A673 (cell line): ENCODE measurements at regions not wholly inside any gene's neighbourhood (a gene's known extent, or its start where the extent isn't known, plus 50 kb on each side); places are given as distances from the start of the nearest gene placed in this dataset.
"Not testable (repeated sequence)": the region's sequence is repeated elsewhere in the genome, so short reads cannot be mapped to it uniquely, and the experiment has no call there.

Experiments used
- CTCF ChIP-seq: fragments of 300-800, 200-600 bp; sonication (generic); conservative IDR thresholded peaks from 2 replicates; pipeline ENCODE4 v1.5.1; 2017; ENCODE audit warnings: low read depth, mild to moderate bottlenecking, antibody characterized with exemption, low read length, moderate library complexity, mixed read lengths
- EZH2 ChIP-seq: fragments of 200-600 bp; sonication (generic); IDR thresholded peaks from 2 replicates; pipeline ENCODE4 v1.6.1; 2017; ENCODE audit warnings: borderline replicate concordance, low read depth, mild to moderate bottlenecking, mixed read lengths, antibody characterized with exemption, low read length; ENCODE audit not compliant: poor library complexity, severe bottlenecking

- not testable (repeated sequence) for TF ChIP-seq CTCF, EZH2
Observed at GRCh38 chr17:16885204-16885603, 86.7 kb downstream of the TNFRSF13B start.
